Brain microvascular endothelial cell (primary cell): ENCODE measurements at regions not wholly inside any gene's neighbourhood (a gene's known extent, or its start where the extent isn't known, plus 50 kb on each side); places are given as distances from the start of the nearest gene placed in this dataset.
"Not testable (repeated sequence)": the region's sequence is repeated elsewhere in the genome, so short reads cannot be mapped to it uniquely, and the experiment has no call there.

Experiments used
- DNase-seq: peaks from one replicate; pipeline ENCODE4 v3.0.0-alpha.2; 2020
- H3K27ac ChIP-seq: fragments of 250-450 bp; sonication (Bioruptor Pico); 2 replicates; pipeline ENCODE4 v1.5.1; 2020; ENCODE audit warnings: mild to moderate bottlenecking, moderate library complexity
- H3K27me3 ChIP-seq: fragments of 250-450 bp; sonication (Bioruptor Pico); replicated peaks from 2 replicates; pipeline ENCODE4 v1.5.1; 2020; ENCODE audit warnings: mild to moderate bottlenecking
- H3K36me3 ChIP-seq: fragments of 250-450 bp; sonication (Bioruptor Pico); replicated peaks from 2 replicates; pipeline ENCODE4 v1.5.1; 2020; ENCODE audit warnings: mild to moderate bottlenecking
- H3K4me3 ChIP-seq: 2 replicates; pipeline ENCODE4 v1.5.1; 2011; ENCODE audit warnings: low read depth, mild to moderate bottlenecking, control low read depth, low read length, moderate library complexity
- CTCF ChIP-seq: IDR thresholded peaks from 2 replicates; pipeline ENCODE4 v1.5.1; 2011; ENCODE audit warnings: low read depth, mild to moderate bottlenecking, moderate library complexity, low read length, control low read depth, inconsistent platforms; ENCODE audit errors: missing control alignments
- in situ Hi-C: cut with HindIII; loops from 2 replicates; pipeline ENCODE4 v1.10.0; 2017; ENCODE audit warnings: low sequenced_read_pairs, low pct_ligation_motif_present

DNA sequence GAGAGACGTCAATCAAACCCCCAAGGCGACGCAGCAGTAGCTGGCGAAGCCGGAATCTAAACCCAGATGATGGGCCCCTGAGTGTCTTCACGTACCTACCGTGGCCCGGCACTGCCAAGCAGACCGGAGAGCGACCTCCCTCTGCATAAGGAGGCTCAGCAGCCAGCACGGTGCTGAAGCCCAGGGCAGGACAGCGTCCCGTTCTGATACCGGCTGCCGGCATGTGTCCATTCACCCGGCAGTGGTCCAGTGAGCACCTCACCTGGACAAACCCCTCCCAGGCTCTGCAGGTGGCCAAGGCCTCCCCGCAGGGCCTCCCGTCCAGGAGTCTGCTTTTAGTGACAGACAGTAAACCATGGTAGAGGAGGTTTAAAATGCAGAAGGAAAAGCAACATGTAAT, 142.0 kb downstream of the BRD1 start:
- no peak for TF ChIP-seq CTCF
- H3K27ac ChIP-seq: no peak overlapping the region
- H3K4me3 ChIP-seq: no peak overlapping the region
- H3K36me3 ChIP-seq: no peaks in the 10 kb centered on the region
- in situ Hi-C loops: no loop called here
- DNase-seq: no peak
- H3K27me3 ChIP-seq: no peaks in the 10 kb centered on the region

- no peak for DNase-seq
- H3K36me3 ChIP-seq: no peaks in the 10 kb centered on the region
- in situ Hi-C loops: no loop called here
- no peak overlapping the region for H3K27ac ChIP-seq
- no peak for TF ChIP-seq CTCF
- no peak overlapping the region for H3K4me3 ChIP-seq
- H3K27me3 ChIP-seq: no peaks in the 10 kb centered on the region
These were observed 142.6 kb downstream of the BRD1 start for GRCh38 chr22:49685116-49685515.

- in situ Hi-C loops: no loop called here
- no peaks in the 10 kb centered on the region for H3K36me3 ChIP-seq
These were observed 144.6 kb downstream of the BRD1 start for GRCh38 chr22:49683032-49683431.

GRCh38 chr22:49680819-49681218, 146.9 kb downstream of the BRD1 start:
- H3K4me3 ChIP-seq, in situ Hi-C loops, H3K27me3 ChIP-seq, DNase-seq, H3K27ac ChIP-seq, H3K36me3 ChIP-seq: not testable (repeated sequence)

More at GRCh38 chr22:49683032-49683431, 144.6 kb downstream of the BRD1 start:
- no peak for TF ChIP-seq CTCF
- DNase-seq: no peak
- Histone ChIP-seq H3K27me3 (no peaks in the 10 kb centered on the region), H3K4me3 (no peak overlapping the region), H3K27ac (no peak overlapping the region)

GRCh38 chr22:49678842-49679170, 148.9 kb downstream of the BRD1 start:
- no peak for DNase-seq
- no peak overlapping the region for H3K27ac ChIP-seq
- H3K36me3 ChIP-seq: no peaks in the 10 kb centered on the region
- no peak overlapping the region for H3K4me3 ChIP-seq
- in situ Hi-C loops: no loop called here
- no peak for TF ChIP-seq CTCF
- no peaks in the 10 kb centered on the region for H3K27me3 ChIP-seq

DNA sequence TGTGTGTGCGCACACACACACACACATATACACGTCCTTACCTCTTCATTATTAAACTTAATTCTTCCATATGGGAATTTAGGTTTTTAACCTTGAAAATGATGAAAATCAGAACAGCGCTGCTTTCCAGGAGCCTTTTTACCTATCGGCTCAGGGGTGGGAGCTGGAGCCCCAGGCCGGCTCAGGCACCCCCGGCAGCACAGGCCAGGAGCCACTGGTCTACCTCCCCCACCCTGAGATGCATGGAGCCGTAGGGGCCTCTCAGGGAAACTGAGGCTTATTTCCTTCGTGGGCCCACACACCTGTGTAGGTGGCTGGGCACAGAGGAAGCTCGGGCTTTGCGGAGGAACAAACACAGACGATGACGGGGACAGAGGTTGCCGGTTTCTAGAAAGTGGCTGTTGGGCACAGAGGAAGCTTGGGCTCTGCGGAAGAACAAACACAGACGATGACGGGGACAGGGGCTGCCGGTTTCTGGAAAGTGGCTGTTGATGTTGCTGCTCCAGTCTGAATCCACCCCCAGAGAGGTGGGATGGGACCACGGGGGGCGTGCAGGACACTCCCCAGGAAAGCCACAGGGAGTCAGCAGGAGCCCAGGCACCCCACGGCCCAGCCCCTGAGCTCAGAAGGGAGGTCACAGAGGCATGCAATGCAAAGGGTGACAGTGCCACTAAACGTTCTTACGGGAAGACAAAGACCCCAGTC, 149.4 kb downstream of the BRD1 start:
- in situ Hi-C loops: no loop called here
- TF ChIP-seq CTCF: no peak
- no peak overlapping the region for H3K27ac ChIP-seq
- H3K36me3 ChIP-seq: no peaks in the 10 kb centered on the region
- H3K27me3 ChIP-seq: no peaks in the 10 kb centered on the region
- H3K4me3 ChIP-seq: no peak overlapping the region
- DNase-seq: no peak
